B cell (primary cell): ENCODE measurements at regions not wholly inside any gene's neighbourhood (a gene's known extent, or its start where the extent isn't known, plus 50 kb on each side); places are given as distances from the start of the nearest gene placed in this dataset.

Source experiments
- ATAC-seq: fragments of 200-7000 bp; cut with Tn5 transposase; one replicate; pipeline ENCODE4 v1.10.0; 2021; ENCODE audit warnings: low read depth, mild to moderate bottlenecking, moderate number of reproducible peaks, moderate library complexity
- CTCF ChIA-PET: fragments of 350-600 bp; sonication (Branson Sonifier 250); formaldehyde crosslinking; loops from one replicate; lab custom pipeline; 2021; ENCODE audit warnings: antibody characterized with exemption, inconsistent platforms; lab: Charles Lee
- POLR2A ChIA-PET: fragments of 350-600 bp; sonication (Branson Sonifier 250); formaldehyde crosslinking; loops from one replicate; lab custom pipeline; 2021; ENCODE audit warnings: antibody characterized with exemption; lab: Charles Lee
- DNase-seq: peaks from one replicate; pipeline ENCODE4 v3.0.0; 2013
- H2AFZ ChIP-seq: 2 replicates; pipeline ENCODE4 v1.6.1; 2012; ENCODE audit warnings: mild to moderate bottlenecking, low read depth, low read length; ENCODE audit not compliant: insufficient read depth, poor library complexity, severe bottlenecking
- H3K27ac ChIP-seq, 2 donors: 1 replicate in 1 of 2; 2 replicates in 1 of 2; pipeline ENCODE4 v1.5.1; 2012 to 2013; ENCODE audit warnings: low read length in 2 of 2, mild to moderate bottlenecking in 2 of 2, moderate library complexity in 1 of 2
- H3K27me3 ChIP-seq, 4 experiments: fragments of 200-600 bp in 1 of 4; sonication (generic) in 1 of 4; replicated peaks in 1 of 4; 1 replicate in 2 of 4; 2 replicates in 2 of 4; pipeline versions ENCODE4 v1.6.1 to v1.7.0; 2013 to 2016; ENCODE audit warnings: low read length in 3 of 4, mild to moderate bottlenecking in 2 of 4, mixed read lengths in 1 of 4, moderate library complexity in 1 of 4; ENCODE audit not compliant: insufficient read depth in 4 of 4, control insufficient read depth in 3 of 4; ENCODE audit errors: control extremely low read depth in 1 of 4
- H3K36me3 ChIP-seq, 2 experiments: replicated peaks in 1 of 2; 1 replicate in 1 of 2; 2 replicates in 1 of 2; pipeline versions ENCODE4 v1.6.1 to v1.7.1; 2013; ENCODE audit warnings: low read length in 1 of 2; ENCODE audit not compliant: insufficient read depth in 2 of 2, control insufficient read depth in 1 of 2; ENCODE audit errors: control extremely low read depth in 1 of 2, extremely low read depth in 1 of 2
- H3K4me1 ChIP-seq, 2 donors: fragments of 200-600 bp in 1 of 2; sonication (generic) in 1 of 2; 1 replicate in 1 of 2; 2 replicates in 1 of 2; pipeline versions ENCODE4 v1.5.1 to v1.6.1; 2013 to 2017; ENCODE audit warnings: low read length in 2 of 2; ENCODE audit not compliant: control insufficient read depth in 2 of 2, insufficient read depth in 2 of 2
- H3K4me2 ChIP-seq: replicated peaks from 2 replicates; pipeline ENCODE3; 2012; ENCODE audit warnings: mild to moderate bottlenecking, low read depth, low read length; ENCODE audit not compliant: poor library complexity, severe bottlenecking
- H3K4me3 ChIP-seq, 5 experiments: fragments of 200-600 bp in 1 of 5; sonication (generic) in 1 of 5; 1 replicate in 3 of 5; 2 replicates in 2 of 5; pipeline versions ENCODE4 v1.5.1 to v1.7.0; 2011 to 2016; ENCODE audit warnings: low read length in 4 of 5, mild to moderate bottlenecking in 4 of 5, low read depth in 2 of 5, control low read depth in 1 of 5, moderate library complexity in 1 of 5; ENCODE audit not compliant: insufficient read depth in 1 of 5; ENCODE audit errors: control extremely low read depth in 1 of 5, extremely low read depth in 1 of 5
- H3K79me2 ChIP-seq: fragments of 200-600 bp; sonication (generic); one replicate; pipeline ENCODE4 v1.6.0; 2016; ENCODE audit warnings: low read length; ENCODE audit not compliant: control insufficient read depth, insufficient read depth
- H3K9ac ChIP-seq: fragments of 200-600 bp; sonication (generic); 2 replicates; pipeline ENCODE4 v1.6.1; 2017; ENCODE audit warnings: mild to moderate bottlenecking, low read length, moderate library complexity
- H3K9me3 ChIP-seq, 3 donors: one replicate each; pipeline versions ENCODE4 v1.6.1 to v1.7.1; 2013; ENCODE audit warnings: low read length in 2 of 3; ENCODE audit not compliant: control insufficient read depth in 2 of 3, insufficient read depth in 1 of 3; ENCODE audit errors: control extremely low read depth in 1 of 3
- H4K20me1 ChIP-seq: 2 replicates; pipeline ENCODE4 v1.6.0; 2012; ENCODE audit warnings: mild to moderate bottlenecking, low read length; ENCODE audit not compliant: insufficient read depth, control insufficient read depth, poor library complexity, severe bottlenecking
- H3K27ac Mint-ChIP-seq: one replicate; pipeline ENCODE4 v1.8.0; 2021; ENCODE audit warnings: mixed read lengths
- H3K27me3 Mint-ChIP-seq: one replicate; pipeline ENCODE4 v1.8.0; 2021; ENCODE audit warnings: mixed read lengths
- H3K4me1 Mint-ChIP-seq: one replicate; pipeline ENCODE4 v1.8.0; 2021; ENCODE audit warnings: mixed read lengths
- H3K4me3 Mint-ChIP-seq: one replicate; pipeline ENCODE4 v1.8.0; 2021; ENCODE audit warnings: mixed read lengths
- H3K9me3 Mint-ChIP-seq: one replicate; pipeline ENCODE4 v1.8.0; 2022; ENCODE audit warnings: mixed read lengths; ENCODE audit not compliant: insufficient read depth
- CTCF ChIP-seq: fragments of 200-600 bp; IDR thresholded peaks from one replicate; pipeline ENCODE4 v1.8.0; 2022; ENCODE audit warnings: antibody characterized with exemption, mild to moderate bottlenecking
- EZH2 ChIP-seq: IDR thresholded peaks from 2 replicates; pipeline ENCODE4 v1.6.1; 2012; ENCODE audit warnings: borderline replicate concordance, low read depth, mild to moderate bottlenecking, moderate library complexity, low read length; ENCODE audit not compliant: insufficient read depth, poor library complexity, severe bottlenecking
- WGBS: methylation state at CpG from one replicate; pipeline ENCODE4 v1.1.5; 2013; ENCODE audit warnings: missing lambda C conversion rate; ENCODE audit not compliant: insufficient coverage; 5-methylcytosine and 5-hydroxymethylcytosine counted together
- intact Hi-C: fragments of 100-400 bp; cut with micrococcal nuclease; formaldehyde crosslinking; loops from one replicate; pipeline ENCODE4 v1.10.0; 2022

- H3K27me3 Mint-ChIP-seq = no peaks in the 10 kb centered on the region
- ATAC-seq (no peak), DNase-seq (no peak)
- Histone ChIP-seq H3K4me3 (no peak overlapping the region), H3K79me2 (no peaks in the 10 kb centered on the region), H3K36me3 (no peaks in the 10 kb centered on the region), H4K20me1 (no peaks in the 10 kb centered on the region), H3K4me1 (no peaks in the 10 kb centered on the region), H3K27me3 (no peaks in the 10 kb centered on the region), H2AFZ (no peak overlapping the region), H3K9me3 (peaks cover 0 to 6% (median 0%) of the 10 kb centered on the region in 3 donors), H3K27ac (no peak overlapping the region), H3K9ac (no peak overlapping the region), H3K4me2 (no peak overlapping the region)
- 85% methylated on average over 2 of the region's 4 CpGs for WGBS
- intact Hi-C loops = no loop called here
- TF ChIP-seq CTCF (no peak), EZH2 (no peak)
- H3K4me1 Mint-ChIP-seq = no peaks in the 10 kb centered on the region
- H3K9me3 Mint-ChIP-seq = no peaks in the 10 kb centered on the region
- ChIA-PET CTCF (no interaction called here), POLR2A (no interaction called here)
- no peak overlapping the region for H3K27ac Mint-ChIP-seq
- H3K4me3 Mint-ChIP-seq = no peak overlapping the region
These were observed 189.8 kb upstream of the LYPLAL1 start for GRCh38 chr1:218983848-218984247.

- Mint-ChIP-seq H3K4me1 (no peaks in the 10 kb centered on the region), H3K9me3 (no peaks in the 10 kb centered on the region), H3K27ac (no peak overlapping the region), H3K27me3 (no peaks in the 10 kb centered on the region), H3K4me3 (no peak overlapping the region)
- Histone ChIP-seq H3K27ac (no peak overlapping the region), H3K36me3 (no peaks in the 10 kb centered on the region), H3K4me3 (no peak overlapping the region), H2AFZ (no peak overlapping the region), H3K4me2 (no peak overlapping the region), H3K79me2 (no peaks in the 10 kb centered on the region), H3K4me1 (no peaks in the 10 kb centered on the region), H3K9me3 (peaks cover 0 to 6% (median 0%) of the 10 kb centered on the region in 3 donors), H4K20me1 (no peaks in the 10 kb centered on the region), H3K9ac (no peak overlapping the region), H3K27me3 (no peaks in the 10 kb centered on the region)
- no CpG with 5 or more reads among the region's 2 CpGs for WGBS
- ATAC-seq (no peak), DNase-seq (no peak)
- ChIA-PET POLR2A (no interaction called here), CTCF (no interaction called here)
- TF ChIP-seq CTCF (no peak), EZH2 (no peak)
- intact Hi-C loops = no loop called here
These were observed 188.2 kb upstream of the LYPLAL1 start for GRCh38 chr1:218985424-218985984.
